DND-41 (cell line): ENCODE measurements at regions not wholly inside any gene's neighbourhood (a gene's known extent, or its start where the extent isn't known, plus 50 kb on each side); places are given as distances from the start of the nearest gene placed in this dataset.

Experiments
- ATAC-seq: fragments of 200-7000 bp; cut with Tn5 transposase; 3 replicates; pipeline ENCODE4 v1.9.1; 2021; ENCODE audit warnings: low read depth; ENCODE audit not compliant: insufficient read depth
- DNase-seq: peaks from one replicate; pipeline ENCODE4 v3.0.0-alpha.2; 2020
- H2AFZ ChIP-seq: 2 replicates; pipeline ENCODE4 v1.6.0; 2012; ENCODE audit warnings: low read depth, low read length
- H3K27ac ChIP-seq: 2 replicates; pipeline ENCODE4 v1.5.1; 2012; ENCODE audit warnings: low read length, inconsistent platforms
- H3K27me3 ChIP-seq: fragments of 200-600 bp; sonication (generic); 2 replicates; pipeline ENCODE4 v1.6.0; 2012; ENCODE audit warnings: low read length, mild to moderate bottlenecking, inconsistent platforms; ENCODE audit not compliant: insufficient read depth, poor library complexity
- H3K36me3 ChIP-seq: 2 replicates; pipeline ENCODE4 v1.5.1; 2012; ENCODE audit warnings: low read length, inconsistent platforms; ENCODE audit not compliant: insufficient read depth
- H3K4me1 ChIP-seq: 2 replicates; pipeline ENCODE4 v1.5.1; 2012; ENCODE audit warnings: mild to moderate bottlenecking, low read length; ENCODE audit not compliant: insufficient read depth
- H3K4me2 ChIP-seq: 2 replicates; pipeline ENCODE4 v1.6.0; 2012; ENCODE audit warnings: mild to moderate bottlenecking, moderate library complexity, low read length, inconsistent platforms; ENCODE audit not compliant: insufficient read depth
- H3K4me3 ChIP-seq, 2 experiments: fragments of 200-600 bp in 1 of 2; shearing (Covaris generic) in 1 of 2; 2 replicates each; pipeline ENCODE4 v1.5.1; 2012 to 2016; ENCODE audit warnings: inconsistent platforms in 2 of 2, low read length in 2 of 2, mild to moderate bottlenecking in 2 of 2, low read depth in 1 of 2, moderate library complexity in 1 of 2
- H3K79me2 ChIP-seq: 2 replicates; pipeline ENCODE4 v1.6.0; 2012; ENCODE audit warnings: low read length, inconsistent platforms; ENCODE audit not compliant: insufficient read depth
- H3K9ac ChIP-seq: 2 replicates; pipeline ENCODE4 v1.6.0; 2012; ENCODE audit warnings: low read depth, mild to moderate bottlenecking, inconsistent platforms, low read length, moderate library complexity
- H3K9me3 ChIP-seq: 2 replicates; pipeline ENCODE4 v1.5.1; 2012; ENCODE audit warnings: low read length, moderate library complexity, mild to moderate bottlenecking, inconsistent platforms; ENCODE audit not compliant: insufficient read depth, severe bottlenecking
- H4K20me1 ChIP-seq: 2 replicates; pipeline ENCODE4 v1.6.0; 2012; ENCODE audit warnings: low read length; ENCODE audit not compliant: insufficient read depth
- CTCF ChIP-seq: IDR thresholded peaks from 2 replicates; pipeline ENCODE4 v1.5.1; 2012; ENCODE audit warnings: borderline replicate concordance, low read length, moderate library complexity, mild to moderate bottlenecking; ENCODE audit not compliant: poor library complexity, severe bottlenecking; ENCODE audit errors: extremely low read depth
- EZH2 ChIP-seq: IDR thresholded peaks from 3 replicates; pipeline ENCODE4 v1.6.1; 2012; ENCODE audit warnings: borderline replicate concordance, low read depth, mild to moderate bottlenecking, moderate library complexity, low read length, inconsistent platforms; ENCODE audit not compliant: severe bottlenecking

DNA sequence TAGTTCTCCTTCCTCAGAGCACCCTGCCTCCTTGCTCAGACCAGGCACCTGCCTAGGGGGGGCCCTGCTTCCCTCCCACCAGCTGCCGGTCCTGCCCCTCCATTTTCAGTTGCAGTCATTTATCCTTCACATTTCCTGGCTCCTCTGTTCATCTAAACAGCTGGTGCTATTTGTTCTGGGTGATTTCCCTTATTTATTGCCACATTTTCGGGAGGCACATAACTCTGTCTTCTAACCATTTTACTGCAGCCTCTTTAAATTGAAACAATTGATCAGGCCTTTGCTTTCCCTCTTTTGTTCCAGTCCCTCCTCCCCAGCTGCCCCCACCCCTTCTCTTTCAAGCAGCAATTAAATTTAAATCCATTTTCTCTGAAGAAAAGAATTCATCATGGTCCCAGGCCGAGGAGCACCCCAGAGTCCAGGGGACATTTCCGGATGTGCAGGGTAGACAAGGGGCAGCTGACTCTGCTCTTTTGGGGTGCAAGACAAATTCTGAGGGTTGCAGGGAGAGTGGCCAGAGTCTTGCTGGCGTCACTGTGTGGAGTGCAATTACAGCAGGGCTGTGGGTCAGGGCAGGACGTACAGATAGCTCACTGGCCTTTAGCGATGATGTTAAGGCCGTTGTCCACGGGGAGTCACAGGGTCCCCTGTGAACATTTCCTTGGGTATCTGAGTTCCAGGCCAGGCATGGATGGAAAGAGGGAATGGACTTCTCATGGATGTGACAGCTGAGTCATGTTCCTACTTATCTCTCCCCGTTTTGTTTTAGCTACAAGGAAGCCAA is 476.4 kb downstream of the TBC1D22A start:
- Histone ChIP-seq H3K27ac (no peak overlapping the region), H3K9ac (no peak overlapping the region), H3K4me1 (no peaks in the 10 kb centered on the region), H3K4me3 (no peak overlapping the region), H3K36me3 (no peaks in the 10 kb centered on the region), H3K4me2 (no peak overlapping the region), H3K79me2 (no peaks in the 10 kb centered on the region), H4K20me1 (no peaks in the 10 kb centered on the region), H3K9me3 (peaks cover 1% of the 10 kb centered on the region), H2AFZ (no peak overlapping the region), H3K27me3 (peaks cover 2% of the 10 kb centered on the region)
- ATAC-seq (no peak), DNase-seq (no peak)
- TF ChIP-seq EZH2 (no peak), CTCF (no peak)

DNA sequence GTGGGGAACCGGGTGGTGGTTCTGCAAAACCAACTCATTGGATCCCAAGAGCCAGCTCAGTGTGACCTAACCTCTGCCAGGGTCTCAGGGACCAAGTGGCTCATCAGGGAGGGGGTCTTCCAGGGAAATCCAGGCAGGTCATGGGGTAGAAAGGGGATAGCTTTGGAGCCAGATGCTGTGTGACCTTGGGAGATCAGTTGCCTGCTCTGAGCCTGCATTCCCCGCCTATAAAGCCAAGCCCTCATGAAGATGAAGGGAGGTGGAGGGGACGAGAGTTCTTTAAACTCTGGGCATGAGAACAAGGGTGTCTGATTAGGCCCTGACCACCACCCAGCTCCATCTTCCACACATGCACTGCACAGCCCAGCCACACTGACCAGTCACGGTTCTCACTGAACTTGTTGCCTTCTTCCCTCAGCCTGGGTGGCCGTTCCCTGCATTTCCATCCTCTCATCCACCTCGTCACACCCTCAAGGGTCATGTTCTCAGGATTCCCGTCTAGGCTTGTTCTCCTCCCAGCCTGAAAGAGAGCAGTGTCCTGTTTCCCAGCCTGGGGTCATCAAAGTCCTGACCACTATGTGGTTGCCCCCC is 475.5 kb downstream of the TBC1D22A start:
- ATAC-seq (no peak), DNase-seq (no peak)
- Histone ChIP-seq H3K4me3 (no peak overlapping the region), H3K27me3 (peaks cover 2% of the 10 kb centered on the region), H3K9me3 (peaks cover 10% of the 10 kb centered on the region), H3K9ac (no peak overlapping the region), H2AFZ (no peak overlapping the region), H3K36me3 (no peaks in the 10 kb centered on the region), H3K4me1 (no peaks in the 10 kb centered on the region), H3K27ac (no peak overlapping the region), H3K4me2 (no peak overlapping the region), H3K79me2 (no peaks in the 10 kb centered on the region), H4K20me1 (no peaks in the 10 kb centered on the region)
- TF ChIP-seq EZH2 = no peak
- TF ChIP-seq CTCF = no peak

- no peaks in the 10 kb centered on the region for H3K36me3 ChIP-seq
- peaks cover 2% of the 10 kb centered on the region for H3K27me3 ChIP-seq
- peaks cover 21% of the 10 kb centered on the region for H3K9me3 ChIP-seq
- H3K4me2 ChIP-seq = no peak overlapping the region
- H3K4me3 ChIP-seq = no peak overlapping the region
- no peak overlapping the region for H3K27ac ChIP-seq
- TF ChIP-seq EZH2 = no peak
- TF ChIP-seq CTCF = no peak
- H4K20me1 ChIP-seq = no peaks in the 10 kb centered on the region
- H3K4me1 ChIP-seq = no peaks in the 10 kb centered on the region
- no peaks in the 10 kb centered on the region for H3K79me2 ChIP-seq
- no peak overlapping the region for H3K9ac ChIP-seq
- H2AFZ ChIP-seq = no peak overlapping the region
- ATAC-seq (no peak), DNase-seq (no peak)
Observed at GRCh38 chr22:47236718-47237117, 474.3 kb downstream of the TBC1D22A start.
